Glomerular endothelial cell (primary cell): ENCODE measurements at regions not wholly inside any gene's neighbourhood (a gene's known extent, or its start where the extent isn't known, plus 50 kb on each side); places are given as distances from the start of the nearest gene placed in this dataset.

Experiments
- DNase-seq: peaks from one replicate; pipeline ENCODE4 v3.0.0-alpha.2; 2011; ENCODE audit warnings: low read depth, low spot score; ENCODE audit errors: extremely low read depth

DNA sequence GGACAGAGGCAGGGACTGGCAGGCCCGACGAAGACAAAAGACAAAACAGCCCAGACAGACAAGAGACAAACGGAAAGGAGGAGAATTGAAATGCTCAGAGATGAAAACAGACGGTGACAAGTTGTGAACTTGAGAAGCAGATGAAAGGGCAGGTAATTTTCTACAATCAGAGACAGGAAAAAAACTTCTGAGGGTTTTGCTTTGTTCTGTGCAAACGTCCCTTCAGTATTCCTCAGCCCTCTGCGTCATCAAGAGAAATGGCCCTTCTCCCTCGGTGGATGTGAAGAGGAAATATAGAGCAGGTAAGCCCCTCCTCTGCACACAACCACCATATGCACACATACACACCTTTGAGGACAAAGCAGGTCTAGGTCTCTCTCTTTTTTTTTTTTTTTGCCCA lies 206.6 kb downstream of the UACA start:
- DNase-seq, result no peak

GRCh38 chr15:70556151-70556741 lies 207.1 kb downstream of the UACA start:
- no peak for DNase-seq

DNA sequence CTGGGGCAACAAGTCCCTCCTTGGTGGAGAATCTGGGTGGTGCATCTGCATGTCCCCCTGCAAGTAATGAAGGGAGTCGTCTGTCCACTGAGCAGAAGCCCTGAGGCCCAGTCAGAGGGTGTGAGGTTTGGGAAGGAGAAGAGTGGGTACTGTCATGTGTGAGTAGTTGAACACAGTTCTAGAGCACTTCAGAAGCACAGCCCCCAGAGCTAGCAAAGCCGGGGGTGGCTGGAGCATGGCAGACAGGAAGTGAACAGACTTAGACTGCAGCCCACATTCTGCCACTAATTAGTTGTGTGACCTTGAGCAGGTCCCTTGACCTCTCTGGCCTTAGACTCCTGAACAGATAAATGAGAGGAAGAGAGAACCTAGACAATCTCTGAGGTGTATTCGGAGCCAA lies 207.6 kb downstream of the UACA start:
- DNase-seq, result no peak

GRCh38 chr15:70547846-70548487 lies 215.4 kb downstream of the UACA start:
- DNase-seq, result no peak

GRCh38 chr15:70545526-70545925 lies 217.8 kb downstream of the UACA start:
- DNase-seq, result no peak

GRCh38 chr15:70541511-70541910 lies 221.8 kb downstream of the UACA start:
- DNase-seq, result no peak

- DNase-seq, result no peak
Measured at GRCh38 chr15:70539912-70540530, 223.3 kb downstream of the UACA start.

DNA sequence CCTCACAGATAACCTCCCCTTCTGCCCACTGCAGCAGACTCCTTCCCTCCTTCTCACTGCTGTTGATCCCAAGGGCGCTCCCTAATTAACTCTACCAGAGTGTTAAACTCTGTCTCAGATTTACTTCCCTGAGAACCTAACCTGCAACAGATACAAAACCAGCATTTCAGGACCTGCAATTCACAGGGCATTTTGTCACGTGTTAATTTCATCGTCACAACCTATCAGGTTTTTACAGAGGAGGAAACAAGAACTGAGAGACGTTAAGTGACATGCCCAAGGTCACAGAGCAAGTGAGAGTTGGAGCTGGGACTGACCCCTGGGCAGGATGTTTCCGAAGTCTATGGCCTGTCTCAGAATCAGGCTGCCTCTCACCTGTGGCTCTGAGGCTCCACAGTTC lies 223.9 kb downstream of the UACA start:
- no peak for DNase-seq

GRCh38 chr15:70538278-70538677 lies 225.1 kb downstream of the UACA start:
- no peak for DNase-seq

- no peak for DNase-seq
Measured at GRCh38 chr15:70535955-70536338, 227.4 kb downstream of the UACA start.

DNA sequence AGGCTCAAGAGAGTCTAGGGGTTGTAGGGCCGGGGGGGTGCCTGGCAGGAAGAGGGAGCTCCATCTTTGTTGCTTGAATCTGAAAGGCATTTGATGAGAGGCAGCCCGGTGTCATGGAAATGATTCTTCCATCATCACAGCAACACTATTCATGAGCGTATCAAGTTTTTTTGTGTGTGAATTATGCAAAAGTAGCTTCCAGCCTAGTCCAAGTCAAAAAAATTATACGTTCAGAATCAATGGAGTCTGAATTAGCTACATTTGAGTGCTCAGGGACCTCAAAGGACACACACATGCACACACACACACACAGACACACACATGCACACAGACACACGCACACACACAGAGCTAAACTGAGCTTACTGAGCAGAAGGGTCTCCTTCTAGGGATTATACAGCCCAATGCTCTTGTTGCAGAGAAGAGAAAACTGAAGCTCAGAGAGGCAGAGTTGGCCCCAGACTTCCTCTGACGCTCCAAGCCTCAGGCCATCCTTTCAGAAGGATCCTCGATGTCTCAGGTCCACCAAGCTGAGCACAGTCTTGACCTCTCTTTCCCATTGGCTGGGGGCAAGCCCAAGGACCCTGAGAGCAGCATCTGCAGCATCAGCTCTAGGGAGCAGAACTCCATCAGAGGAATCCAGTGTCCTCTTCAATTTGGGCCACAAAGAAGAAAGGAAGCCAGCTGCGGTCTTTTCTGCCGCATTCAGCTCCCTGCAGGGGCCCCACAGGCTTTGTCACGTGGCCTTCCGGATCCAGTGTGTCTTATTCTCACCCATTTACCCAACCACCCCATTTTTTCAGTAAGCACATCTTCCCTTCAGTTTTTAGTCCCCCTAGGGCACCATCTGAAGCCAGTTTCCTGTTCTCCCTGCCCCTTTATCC lies 228.0 kb downstream of the UACA start:
- no peak for DNase-seq

DNA sequence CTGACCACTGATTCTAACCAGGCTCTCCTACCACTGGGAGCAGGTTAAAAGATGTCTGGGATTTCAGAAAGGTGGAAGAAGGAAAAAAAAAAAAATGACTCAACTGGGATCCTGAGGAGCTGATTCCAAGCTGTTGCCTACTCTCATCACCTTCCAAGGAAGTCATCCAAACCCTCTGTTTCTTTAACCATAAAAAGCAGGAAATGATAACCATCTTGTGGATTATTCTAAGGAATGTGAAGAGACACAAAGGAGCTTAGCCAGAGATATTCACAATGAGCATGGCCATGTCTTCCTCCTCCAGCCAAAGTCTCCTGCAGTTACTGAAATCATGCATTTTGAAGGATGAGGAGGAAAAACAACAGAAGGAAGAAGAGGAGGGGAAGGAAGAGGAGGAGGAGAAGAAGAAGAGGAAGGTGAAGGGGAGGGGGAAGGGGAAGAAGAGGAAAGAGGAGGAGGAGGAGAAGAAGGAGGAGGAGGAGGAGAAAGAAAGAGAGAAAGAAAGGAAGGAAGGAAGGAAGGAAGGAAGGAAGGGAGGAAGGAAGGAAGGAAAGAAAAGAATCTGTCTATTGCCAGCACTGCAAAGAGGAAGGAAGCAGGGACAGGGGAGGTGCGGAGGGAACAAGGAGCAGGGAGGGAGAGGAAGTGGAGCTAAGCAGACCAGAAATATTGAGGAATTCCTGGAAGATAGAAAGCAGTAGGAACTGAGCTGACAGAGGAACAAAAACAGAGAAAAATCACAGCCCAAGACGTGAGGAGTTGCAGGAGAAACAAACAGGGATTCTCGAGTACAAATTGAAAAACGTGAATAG lies 229.2 kb downstream of the UACA start:
- no peak for DNase-seq

DNA sequence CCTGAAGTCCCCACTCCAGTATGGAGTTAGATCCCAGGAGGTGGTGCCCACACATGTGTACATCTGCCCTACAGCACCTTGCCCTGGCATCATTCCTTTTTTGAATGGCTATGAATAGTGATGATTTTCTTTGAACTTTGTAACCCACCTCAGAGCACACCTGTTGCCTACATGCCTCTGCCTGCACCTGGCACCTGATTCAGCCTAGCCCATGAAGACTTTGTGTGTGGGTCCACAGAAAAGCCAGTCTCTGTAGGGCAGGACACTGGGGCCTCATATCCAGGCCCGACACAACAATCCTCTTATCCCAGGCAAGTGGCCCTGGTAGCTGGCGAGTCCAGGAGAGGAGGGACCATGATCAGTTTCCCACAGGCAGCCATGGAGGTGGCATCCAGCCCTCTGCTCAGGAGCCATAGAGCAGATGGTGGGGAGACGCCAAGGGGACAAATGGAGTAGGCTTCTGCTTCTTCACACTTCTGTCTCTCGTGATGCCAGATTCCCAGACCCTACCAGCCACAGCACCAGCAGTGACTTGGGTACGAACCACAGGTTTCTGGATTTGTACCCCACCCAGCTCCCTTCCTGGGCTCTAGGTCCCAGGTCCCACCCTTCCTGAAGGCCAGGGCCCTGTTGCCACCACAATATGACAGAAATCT lies 230.7 kb downstream of the UACA start:
- DNase-seq, result no peak

DNA sequence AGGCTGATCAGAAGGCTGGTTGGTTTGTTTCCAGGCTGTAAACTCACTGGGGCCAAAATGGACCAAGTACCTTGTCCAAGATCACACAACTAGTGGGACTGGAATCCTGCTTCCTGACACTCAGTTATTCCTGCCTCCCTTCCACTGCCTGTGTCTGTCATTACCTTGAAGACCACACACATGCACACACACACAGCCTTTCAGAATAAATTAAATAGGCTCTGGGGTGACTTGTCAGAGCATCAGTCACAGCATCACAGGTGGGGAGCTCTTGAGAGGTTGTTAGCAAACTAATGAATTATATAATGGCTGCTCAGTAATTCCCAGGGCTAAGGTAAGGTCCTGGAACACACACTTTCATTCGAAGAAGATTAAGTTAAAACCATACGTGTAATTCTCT lies 231.8 kb downstream of the UACA start:
- no peak for DNase-seq

GRCh38 chr15:70530906-70531305 lies 232.5 kb downstream of the UACA start:
- DNase-seq, result no peak

GRCh38 chr15:70530503-70530902 lies 232.9 kb downstream of the UACA start:
- DNase-seq, result no peak

- no peak for DNase-seq
Measured at GRCh38 chr15:70530017-70530499, 233.3 kb downstream of the UACA start.

DNA sequence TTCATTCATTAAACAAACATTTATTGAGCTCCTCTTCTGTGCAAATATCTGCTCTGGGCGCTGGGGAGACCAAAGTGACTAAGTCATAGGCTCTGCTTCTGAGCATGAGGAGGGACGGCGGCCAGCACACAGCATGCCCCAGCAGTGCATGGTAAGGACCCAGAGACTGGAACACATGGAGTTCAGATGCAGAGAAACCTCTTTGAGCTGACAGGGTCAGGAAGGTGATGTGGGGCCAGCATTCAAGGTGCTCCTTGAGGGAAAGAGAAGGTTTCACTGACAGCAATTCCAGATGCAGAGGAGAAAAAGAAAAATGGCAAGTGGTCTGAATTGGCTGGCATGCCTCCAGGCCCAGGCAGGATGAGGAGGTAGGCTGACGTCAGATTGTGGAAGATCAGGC lies 234.5 kb downstream of the UACA start:
- no peak for DNase-seq

DNA sequence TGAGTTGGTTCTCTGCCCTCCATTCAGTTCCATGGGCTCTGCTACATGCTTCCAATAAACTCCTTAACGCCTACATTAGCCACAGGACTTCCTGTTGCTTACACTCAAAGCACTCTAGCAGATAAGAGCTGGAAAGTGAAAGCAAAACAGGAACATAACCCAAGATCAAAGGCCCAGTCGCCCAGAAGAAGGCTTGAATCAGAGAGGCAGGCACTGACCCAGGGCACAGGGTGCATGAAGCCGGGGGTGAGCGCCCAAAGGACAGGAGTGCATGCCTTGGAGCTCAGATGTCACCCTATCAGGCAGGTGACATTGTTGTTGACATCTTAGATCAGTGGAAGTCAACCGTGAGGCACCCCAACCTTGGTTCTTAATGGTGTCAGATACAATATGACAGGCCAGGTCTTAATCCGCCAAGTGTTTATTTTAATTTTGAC lies 235.1 kb downstream of the UACA start:
- DNase-seq, result no peak

GRCh38 chr15:70526974-70527325 lies 236.4 kb downstream of the UACA start:
- no peak for DNase-seq
